Globus pallidus (tissue), 1 donor: ENCODE measurements at regions not wholly inside any gene's neighbourhood (a gene's known extent, or its start where the extent isn't known, plus 50 kb on each side); places are given as distances from the start of the nearest gene placed in this dataset.

ENCODE experiments used
- DNase-seq: peaks from one replicate; pipeline ENCODE4 v3.0.0-alpha.2; 2015; ENCODE audit warnings: low spot score

- DNase-seq = no peak
Observed at GRCh38 chr7:25396668-25397067, 168.4 kb upstream of the NPVF start.

GRCh38 chr7:25398418-25398817 lies 170.1 kb upstream of the NPVF start:
- no peak for DNase-seq

GRCh38 chr7:25399000-25399750 lies 170.9 kb upstream of the NPVF start:
- no peak for DNase-seq

GRCh38 chr7:25402532-25402931 lies 174.2 kb upstream of the NPVF start:
- DNase-seq = no peak

- DNase-seq = no peak
Observed at GRCh38 chr7:25405736-25406135, 177.4 kb upstream of the NPVF start.

- DNase-seq = no peak
Observed at GRCh38 chr7:25407053-25407452, 178.8 kb upstream of the NPVF start.

GRCh38 chr7:25408012-25408687 lies 179.9 kb upstream of the NPVF start:
- DNase-seq = no peak

- DNase-seq = no peak
Observed at GRCh38 chr7:25408876-25409275, 180.6 kb upstream of the NPVF start.

GRCh38 chr7:25409897-25410636 lies 181.8 kb upstream of the NPVF start:
- DNase-seq = no peak

GRCh38 chr7:25420771-25421170 lies 192.5 kb upstream of the NPVF start:
- DNase-seq = no peak

- no peak for DNase-seq
Observed at GRCh38 chr7:25424113-25424512, 195.8 kb upstream of the NPVF start.

- DNase-seq = no peak
Observed at GRCh38 chr7:25424855-25425254, 196.6 kb upstream of the NPVF start.

- DNase-seq = no peak
Observed at GRCh38 chr7:25427721-25428120, 199.4 kb upstream of the NPVF start.

GRCh38 chr7:25429731-25430130 lies 201.4 kb upstream of the NPVF start:
- no peak for DNase-seq

- DNase-seq = no peak
Observed at GRCh38 chr7:25430200-25430931, 202.1 kb upstream of the NPVF start.

GRCh38 chr7:25431956-25432450 lies 203.7 kb upstream of the NPVF start:
- no peak for DNase-seq

GRCh38 chr7:25432807-25433206 lies 204.5 kb upstream of the NPVF start:
- DNase-seq = no peak

- DNase-seq = no peak
Observed at GRCh38 chr7:25436413-25436812, 208.1 kb upstream of the NPVF start.

- DNase-seq = no peak
Observed at GRCh38 chr7:25437308-25437707, 209.0 kb upstream of the NPVF start.

GRCh38 chr7:25444991-25445390 lies 216.7 kb upstream of the NPVF start:
- no peak for DNase-seq

- no peak for DNase-seq
Observed at GRCh38 chr7:25448301-25448700, 220.0 kb upstream of the NPVF start.

- DNase-seq = no peak
Observed at GRCh38 chr7:25454020-25454419, 225.7 kb upstream of the NPVF start.
